Motor neuron (in vitro differentiated cells): ENCODE measurements at regions not wholly inside any gene's neighbourhood (a gene's known extent, or its start where the extent isn't known, plus 50 kb on each side); places are given as distances from the start of the nearest gene placed in this dataset.
A peak's percentile ranks its signal among the peaks of the same experiment; 100 is the strongest.
"Not testable (repeated sequence)": the region's sequence is repeated elsewhere in the genome, so short reads cannot be mapped to it uniquely, and the experiment has no call there.

Source experiments
- ATAC-seq, 8 experiments: fragments of 200-7000 bp; cut with Tn5 transposase; replicated peaks in 6 of 8; 2 replicates each; pipeline ENCODE4 v1.8.0; 2021; ENCODE audit warnings: mild to moderate bottlenecking in 8 of 8, moderate library complexity in 8 of 8
- H3K27ac ChIP-seq, 2 donors: fragments of 250-450 bp; sonication (Bioruptor Pico); 2 replicates each; pipeline ENCODE4 v1.9.0; 2021; ENCODE audit warnings: antibody characterized with exemption in 2 of 2, mild to moderate bottlenecking in 2 of 2, moderate library complexity in 1 of 2
- H3K4me1 ChIP-seq, 2 donors: fragments of 250-450 bp; sonication (Bioruptor Pico); replicated peaks in 1 of 2; 2 replicates each; pipeline ENCODE4 v1.6.1; 2021; ENCODE audit warnings: antibody characterized with exemption in 2 of 2, mild to moderate bottlenecking in 2 of 2, moderate library complexity in 1 of 2
- H3K4me3 ChIP-seq, 5 donors: fragments of 250-450 bp; sonication (Bioruptor Pico); 2 replicates each; pipeline ENCODE4 v1.9.0; 2021; ENCODE audit warnings: antibody characterized with exemption in 5 of 5, mild to moderate bottlenecking in 5 of 5, moderate library complexity in 4 of 5
- WGBS, 10 experiments: fragments of 450-650 bp; shearing (Covaris generic); methylation state at CpG; one replicate each; pipeline ENCODE4 v1.0.0; 2022; 5-methylcytosine and 5-hydroxymethylcytosine counted together
- in situ Hi-C, 9 experiments: fragments of 400-800 bp; cut with MboI; loops; one replicate each; pipeline ENCODE4 v1.15.0; 2021; ENCODE audit warnings: low sequenced_read_pairs in 9 of 9, low pct_unique_long_range_greater_than_20kb in 2 of 9; ENCODE audit not compliant: unreplicated experiment in 9 of 9

DNA sequence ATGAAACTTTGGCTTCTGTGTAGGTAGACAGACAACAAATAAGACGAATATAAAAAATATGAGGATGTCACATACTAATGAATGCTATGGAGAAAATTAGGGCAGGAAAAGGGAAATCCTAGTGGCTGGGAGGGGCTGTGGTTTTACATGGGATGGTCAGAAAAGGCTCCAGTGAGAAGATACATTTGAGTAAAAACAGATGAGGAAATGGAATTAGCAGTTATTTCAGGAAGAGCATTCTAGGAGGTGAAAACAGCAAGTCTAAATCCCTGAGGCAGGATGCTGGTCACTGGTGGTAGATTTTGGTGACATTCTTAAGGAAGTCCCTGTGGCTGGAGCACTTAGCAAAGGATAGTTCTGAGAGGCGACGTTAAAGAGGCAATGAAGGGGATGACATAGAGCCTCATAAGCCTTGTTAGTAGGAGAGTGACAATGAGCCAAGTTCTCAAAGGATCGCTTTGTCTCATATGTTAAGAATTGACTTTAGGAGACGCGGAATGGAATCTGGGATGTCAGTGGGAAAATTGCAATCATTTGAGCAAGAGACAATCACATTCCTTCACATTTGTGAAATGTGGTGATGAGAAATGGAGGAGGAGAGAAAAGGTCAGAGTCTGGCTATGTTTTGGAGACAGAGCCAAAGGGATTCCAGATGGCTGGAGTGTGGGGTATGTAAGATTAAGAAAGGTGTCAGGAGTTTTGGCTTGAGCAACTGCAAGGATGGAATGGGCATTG, 384.7 kb upstream of the FZD8 start:
- no peak overlapping the region for H3K27ac ChIP-seq
- in situ Hi-C loops: no loop called here
- peak in 1 of 8 experiments; percentile 36 for ATAC-seq
- 21 to 91% (median 85%) methylated on average over 1 to 6 of the region's 6 CpGs for WGBS, 10 experiments
- H3K4me1 ChIP-seq: no peaks in the 10 kb centered on the region
- H3K4me3 ChIP-seq: no peak overlapping the region

DNA sequence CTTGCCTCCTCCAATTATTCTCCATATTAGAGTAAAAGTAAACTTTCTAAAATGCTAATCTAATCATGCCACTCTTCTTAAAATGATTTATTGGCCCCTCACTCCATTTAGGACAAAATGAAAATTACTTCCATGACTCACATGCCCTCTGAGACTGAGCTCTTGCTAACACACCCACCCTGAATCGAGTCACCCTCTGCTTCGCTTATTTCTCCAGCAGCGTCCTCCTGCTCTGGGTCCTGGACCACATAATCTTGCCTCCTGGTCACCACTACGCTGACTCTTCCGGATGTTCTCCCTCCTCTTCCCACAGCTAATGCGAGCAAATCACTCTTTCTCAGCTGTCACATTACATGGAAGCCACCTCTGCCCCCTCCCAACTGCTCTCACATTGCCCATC, 384.0 kb upstream of the FZD8 start:
- Histone ChIP-seq H3K27ac (no peak overlapping the region), H3K4me1 (no peaks in the 10 kb centered on the region), H3K4me3 (no peak overlapping the region)
- peak in 3 of 8 experiments; percentile 32 to 76 (median 41) for ATAC-seq
- WGBS, 10 experiments: 24 to 100% (median 89%) methylated on average over 1 to 6 of the region's 6 CpGs; no CpG with 5 or more reads in 2 of the 10 experiments
- in situ Hi-C loops: no loop called here

DNA sequence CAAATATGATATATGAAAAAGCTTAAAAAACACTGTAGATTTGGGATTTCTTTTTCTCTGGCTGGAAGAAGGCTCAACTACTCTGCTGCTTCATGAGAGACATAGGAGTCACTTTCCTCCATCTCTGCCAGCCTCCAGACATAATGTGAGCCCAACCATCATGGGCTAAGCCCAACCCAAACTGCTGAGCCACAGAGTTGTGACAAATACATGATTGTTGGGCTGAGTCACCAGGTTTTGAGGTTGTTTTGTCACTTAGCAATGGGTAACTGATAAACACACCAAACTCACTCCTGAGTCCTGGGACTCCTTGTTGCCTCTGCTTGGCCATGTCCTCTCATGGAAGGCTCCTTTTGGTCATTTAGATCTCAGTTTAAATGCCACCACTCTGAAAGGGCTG, 381.8 kb upstream of the FZD8 start:
- Histone ChIP-seq H3K4me3 (no peak overlapping the region), H3K27ac (no peak overlapping the region), H3K4me1 (no peaks in the 10 kb centered on the region)
- in situ Hi-C loops: no loop called here
- peak in 3 of 8 experiments; percentile 25 to 99 (median 94) for ATAC-seq

GRCh38 chr10:36021096-36021495, 379.0 kb upstream of the FZD8 start:
- no peaks in the 10 kb centered on the region for H3K4me1 ChIP-seq
- 0 to 67% (median 57%) methylated on average over 1 of the region's 1 CpG; no CpG with 5 or more reads in 7 of the 10 experiments for WGBS, 10 experiments
- no peak overlapping the region for H3K4me3 ChIP-seq
- no peak overlapping the region for H3K27ac ChIP-seq
- in situ Hi-C loops: no loop called here
- ATAC-seq: no peak

- in situ Hi-C loops: no loop called here
- H3K4me3 ChIP-seq: no peak overlapping the region
- H3K27ac ChIP-seq: no peak overlapping the region
- ATAC-seq: no peak
- no peaks in the 10 kb centered on the region for H3K4me1 ChIP-seq
- 67 to 100% (median 94%) methylated on average over 1 to 4 of the region's 4 CpGs; no CpG with 5 or more reads in 1 of the 10 experiments for WGBS, 10 experiments
Observed at GRCh38 chr10:36019749-36020148, 377.7 kb upstream of the FZD8 start.

DNA sequence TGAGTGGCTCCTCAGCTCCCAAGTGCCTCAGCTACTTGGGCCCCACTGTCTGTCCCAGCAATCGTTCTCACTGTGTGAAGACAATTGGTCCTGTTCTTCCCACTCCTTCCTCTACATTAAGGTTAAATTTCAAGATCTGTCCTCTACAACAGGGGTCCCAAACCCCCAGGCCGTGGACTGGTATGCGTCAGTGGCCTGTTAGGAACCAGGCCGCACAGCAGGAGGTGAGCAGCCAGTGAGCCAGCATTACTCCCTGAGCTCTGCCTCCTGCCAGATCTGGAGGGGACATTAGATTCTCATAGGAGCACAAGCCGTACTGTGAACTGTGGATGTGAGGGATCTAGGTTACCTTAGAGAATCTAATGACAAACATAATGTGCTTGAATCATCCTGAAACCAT, 376.9 kb upstream of the FZD8 start:
- Histone ChIP-seq H3K4me1 (no peaks in the 10 kb centered on the region), H3K27ac (no peak overlapping the region), H3K4me3 (no peak overlapping the region)
- WGBS, 10 experiments: 58 to 83% (median 83%) methylated on average over 1 to 5 of the region's 5 CpGs; no CpG with 5 or more reads in 6 of the 10 experiments
- in situ Hi-C loops: no loop called here
- no peak for ATAC-seq

DNA sequence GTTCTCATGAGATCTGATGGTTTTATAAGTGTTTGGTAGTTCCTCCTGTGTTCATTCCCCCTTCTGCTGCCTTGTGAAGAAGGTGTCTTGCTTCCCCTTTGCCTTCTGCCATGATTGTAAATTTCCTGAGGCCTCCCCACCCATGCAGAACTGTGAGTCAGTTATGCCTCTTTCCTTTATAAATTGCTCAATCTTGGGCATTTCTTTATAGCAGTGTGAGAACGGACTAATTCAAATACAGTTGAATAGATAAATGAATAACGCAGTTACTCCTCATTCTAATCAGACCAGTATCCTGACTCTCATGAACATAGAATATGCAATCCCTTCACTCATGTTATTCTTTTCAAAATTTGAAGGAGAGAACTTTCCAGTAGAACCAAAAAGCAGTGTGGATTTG, 375.0 kb upstream of the FZD8 start:
- WGBS, 10 experiments: 0 to 100% (median 73%) methylated on average over 1 to 2 of the region's 2 CpGs; no CpG with 5 or more reads in 3 of the 10 experiments

DNA sequence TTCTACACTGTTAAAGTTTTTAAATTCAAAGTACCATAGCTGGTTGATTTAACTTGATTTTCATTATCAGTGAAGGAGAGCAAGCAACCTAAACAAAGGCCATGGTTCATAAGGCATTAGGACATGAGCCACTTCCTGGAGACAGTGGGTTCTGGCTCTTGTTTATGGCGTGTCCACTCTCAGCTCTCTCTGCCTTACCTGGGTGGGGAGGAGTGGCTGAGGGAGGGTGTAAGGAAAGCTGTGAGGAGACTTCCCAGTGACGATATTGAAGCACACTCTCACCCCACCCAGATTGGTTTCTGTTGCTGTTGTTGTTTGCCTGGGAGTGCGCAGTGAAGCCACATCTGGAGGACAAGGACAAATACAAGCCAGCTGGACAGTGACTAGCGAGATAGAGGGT, 365.3 kb upstream of the FZD8 start:
- ATAC-seq: no peak
- in situ Hi-C loops: no loop called here
- H3K27ac ChIP-seq: no peak overlapping the region

More for the DNA sequence above, 375.0 kb upstream of the FZD8 start:
- peak in 3 of 8 experiments; percentile 74 to 98 (median 97) for ATAC-seq
- Histone ChIP-seq H3K4me1 (no peaks in the 10 kb centered on the region), H3K4me3 (no peak overlapping the region), H3K27ac (no peak overlapping the region)
- in situ Hi-C loops: no loop called here

GRCh38 chr10:36003688-36004087, 361.6 kb upstream of the FZD8 start:
- Histone ChIP-seq H3K27ac (no peak overlapping the region), H3K4me1 (peaks cover 7 to 14% of the 10 kb centered on the region in 2 donors), H3K4me3 (no peak overlapping the region)
- ATAC-seq: no peak
- in situ Hi-C loops: no loop called here
- WGBS, 10 experiments: 77 to 100% (median 92%) methylated on average over 2 to 5 of the region's 7 CpGs; no CpG with 5 or more reads in 4 of the 10 experiments

More for the DNA sequence above, 365.3 kb upstream of the FZD8 start:
- peaks cover 7 to 11% of the 10 kb centered on the region in 2 donors for H3K4me1 ChIP-seq
- WGBS, 10 experiments: 29 to 100% (median 72%) methylated on average over 1 to 4 of the region's 4 CpGs; no CpG with 5 or more reads in 2 of the 10 experiments
- H3K4me3 ChIP-seq: no peak overlapping the region

DNA sequence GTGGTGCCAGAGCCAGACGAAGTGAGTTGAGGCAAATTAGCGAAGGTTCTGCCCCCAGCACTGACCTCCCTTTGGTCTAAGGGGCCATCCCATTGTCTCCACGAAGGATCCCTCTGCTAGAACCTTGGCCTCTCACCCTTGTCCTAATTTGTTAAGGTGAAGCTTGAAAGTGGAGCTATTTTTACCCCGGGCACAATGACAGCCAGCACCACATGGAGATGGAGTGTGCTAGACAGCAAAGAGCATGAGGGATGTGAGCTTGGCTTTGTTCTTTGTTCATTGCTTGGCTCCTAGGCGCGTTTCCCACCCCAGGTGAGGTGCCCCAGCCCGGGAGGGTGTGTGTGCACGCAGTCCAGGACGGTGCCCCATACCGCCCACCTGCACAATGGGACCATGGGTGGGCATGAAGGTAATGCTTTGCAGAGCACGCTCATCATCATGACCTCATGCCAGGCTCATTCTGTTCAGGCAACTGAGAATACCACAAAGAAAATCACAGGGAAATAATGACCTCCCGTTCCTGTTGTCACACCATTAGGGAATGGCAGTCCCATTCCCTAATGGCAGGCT, 361.0 kb upstream of the FZD8 start:
- H3K4me3 ChIP-seq: no peak overlapping the region
- in situ Hi-C loops: no loop called here
- peaks cover 7 to 14% of the 10 kb centered on the region in 2 donors for H3K4me1 ChIP-seq
- WGBS, 10 experiments: 0 to 100% (median 60%) methylated on average over 1 to 9 of the region's 12 CpGs; no CpG with 5 or more reads in 2 of the 10 experiments
- H3K27ac ChIP-seq: no peak overlapping the region
- ATAC-seq: peak in 3 of 8 experiments; percentile 26 to 46 (median 38)

GRCh38 chr10:36002445-36002844, 360.3 kb upstream of the FZD8 start:
- ATAC-seq: peak in 3 of 8 experiments; percentile 49 to 56 (median 51)
- in situ Hi-C loops: no loop called here
- no peak overlapping the region for H3K4me3 ChIP-seq
- H3K4me1 ChIP-seq: peaks cover 7 to 14% of the 10 kb centered on the region in 2 donors
- 56 to 100% (median 76%) methylated on average over 1 to 3 of the region's 5 CpGs; no CpG with 5 or more reads in 3 of the 10 experiments for WGBS, 10 experiments
- H3K27ac ChIP-seq: peak overlapping the region in 1 of 2 donors; percentile 2

- peaks cover 7 to 14% of the 10 kb centered on the region in 2 donors for H3K4me1 ChIP-seq
- H3K27ac ChIP-seq, ATAC-seq, in situ Hi-C loops, H3K4me3 ChIP-seq: not testable (repeated sequence)
- WGBS, 10 experiments: 80 to 100% (median 83%) methylated on average over 1 of the region's 1 CpG; no CpG with 5 or more reads in 7 of the 10 experiments
Observed at GRCh38 chr10:36000754-36001153, 358.7 kb upstream of the FZD8 start.

DNA sequence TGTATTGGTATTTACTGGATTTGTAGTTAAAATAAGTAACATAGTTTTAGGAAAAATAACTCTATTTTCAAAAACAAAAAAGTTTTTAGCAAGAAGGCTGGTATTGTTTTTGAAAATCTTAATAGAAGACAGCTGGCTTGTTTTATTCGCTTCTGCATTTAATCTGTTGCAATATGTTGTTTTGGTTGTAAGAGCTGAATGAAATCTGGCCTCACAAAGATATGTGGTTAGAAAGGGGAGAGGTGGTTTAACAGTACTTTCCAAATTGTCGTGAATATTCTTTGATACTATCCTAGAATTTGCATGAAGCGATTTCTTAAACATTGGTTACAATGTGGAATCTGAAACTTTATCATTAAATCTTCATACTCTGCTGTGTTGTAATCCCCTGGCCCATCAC, 355.9 kb upstream of the FZD8 start:
- in situ Hi-C loops: no loop called here
- no peak overlapping the region for H3K4me3 ChIP-seq
- ATAC-seq: peak in 1 of 8 experiments; percentile 29
- WGBS, 10 experiments: 12 to 93% (median 61%) methylated on average over 1 to 3 of the region's 3 CpGs; no CpG with 5 or more reads in 1 of the 10 experiments
- H3K4me1 ChIP-seq: peaks cover 13 to 36% of the 10 kb centered on the region in 2 donors
- no peak overlapping the region for H3K27ac ChIP-seq
